SK-N-SH (cell line): ENCODE measurements at regions not wholly inside any gene's neighbourhood (a gene's known extent, or its start where the extent isn't known, plus 50 kb on each side); places are given as distances from the start of the nearest gene placed in this dataset.

ENCODE experiments used
- CTCF ChIP-seq: fragments of 200-600 bp; sonication (generic); IDR thresholded peaks from 2 replicates; pipeline ENCODE4 v1.6.1; 2017; ENCODE audit warnings: antibody characterized with exemption, mild to moderate bottlenecking, moderate library complexity
- ELF1 ChIP-seq: IDR thresholded peaks from 2 replicates; pipeline ENCODE4 v1.4.0; 2012
- GATA2 ChIP-seq: sonication (generic); formaldehyde crosslinking; IDR thresholded peaks from 2 replicates; pipeline ENCODE4 v1.5.0; 2020; ENCODE audit warnings: mild to moderate bottlenecking, missing genetic modification reagents
- JUND ChIP-seq: IDR thresholded peaks from 2 replicates; pipeline ENCODE4 v1.4.0; 2012
- POLR2AphosphoS5 ChIP-seq: IDR thresholded peaks from 2 replicates; pipeline ENCODE4 v1.6.1; 2012; ENCODE audit warnings: low read depth, low read length
- RCOR1 ChIP-seq: fragments of 150-350 bp; IDR thresholded peaks from 2 replicates; pipeline ENCODE4 v1.6.1; 2017; ENCODE audit warnings: antibody characterized with exemption, low read length
- SIN3A ChIP-seq: IDR thresholded peaks from 2 replicates; pipeline ENCODE4 v1.6.1; 2012; ENCODE audit warnings: low read depth, mild to moderate bottlenecking, low read length, moderate library complexity, borderline replicate concordance
- TEAD4 ChIP-seq: IDR thresholded peaks from 2 replicates; pipeline ENCODE4 v1.4.0; 2012; ENCODE audit warnings: mild to moderate bottlenecking, borderline replicate concordance; ENCODE audit not compliant: insufficient read depth
- YY1 ChIP-seq: IDR thresholded peaks from 2 replicates; pipeline ENCODE4 v1.4.0; 2012; ENCODE audit warnings: low read depth, mild to moderate bottlenecking
- TF ChIP-seq, protein P1 (sequence below): IDR thresholded peaks from 2 replicates; pipeline ENCODE4 v1.4.0; 2012; ENCODE audit warnings: low read depth

DNA sequence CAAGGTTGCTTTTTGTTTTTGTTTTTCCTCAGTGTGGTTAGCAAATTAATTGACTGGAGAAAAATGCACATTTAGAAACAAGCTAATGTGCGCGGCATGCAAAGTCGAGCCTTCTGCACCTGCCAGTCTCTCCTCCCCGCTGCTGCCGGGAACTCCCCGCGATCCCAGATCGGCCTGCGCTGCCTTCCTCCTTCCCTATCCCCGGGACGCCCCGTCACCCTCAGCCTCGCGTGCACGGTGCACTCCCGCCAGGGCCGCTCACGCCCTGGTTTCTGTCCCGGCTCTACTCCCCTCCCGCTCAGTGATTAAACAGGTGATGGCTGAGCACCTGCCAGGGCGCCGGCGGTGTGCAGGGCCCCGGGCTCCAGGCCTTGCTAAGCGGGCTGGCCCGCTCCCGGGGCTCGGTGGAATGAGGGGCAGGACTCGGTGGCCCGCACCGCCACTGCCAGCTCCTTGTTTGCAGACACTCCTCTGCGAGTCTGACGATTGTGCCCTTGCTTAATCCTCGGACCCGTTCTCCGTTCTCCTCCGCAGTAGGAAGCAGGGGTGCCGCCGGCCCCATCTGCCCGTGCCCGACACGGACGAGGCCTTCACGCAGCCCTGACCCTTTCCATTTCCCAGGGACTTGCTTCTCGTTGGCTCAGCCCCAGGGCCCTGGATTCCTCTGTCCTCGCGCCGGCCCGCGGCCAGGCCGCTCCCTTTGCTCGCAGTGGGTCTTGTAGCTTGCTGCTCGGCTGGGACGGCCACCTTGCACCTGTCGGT, 143.4 kb downstream of the TRIML1 start:
- no peak for TF ChIP-seq POLR2AphosphoS5
- TF ChIP-seq RCOR1: no peak
- TF ChIP-seq CTCF: no peak
- TF ChIP-seq, protein P1, sequence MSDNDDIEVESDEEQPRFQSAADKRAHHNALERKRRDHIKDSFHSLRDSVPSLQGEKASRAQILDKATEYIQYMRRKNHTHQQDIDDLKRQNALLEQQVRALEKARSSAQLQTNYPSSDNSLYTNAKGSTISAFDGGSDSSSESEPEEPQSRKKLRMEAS: no peak
- no peak for TF ChIP-seq SIN3A
- no peak for TF ChIP-seq ELF1
- TF ChIP-seq TEAD4: no peak
- no peak for TF ChIP-seq GATA2 (CRISPR knock-in tag)
- TF ChIP-seq YY1: no peak
- no peak for TF ChIP-seq JUND
